ENCODE measurements at regions not wholly inside any gene's neighbourhood (a gene's known extent, or its start where the extent isn't known, plus 50 kb on each side); places are given as distances from the start of the nearest gene placed in this dataset.

DNA sequence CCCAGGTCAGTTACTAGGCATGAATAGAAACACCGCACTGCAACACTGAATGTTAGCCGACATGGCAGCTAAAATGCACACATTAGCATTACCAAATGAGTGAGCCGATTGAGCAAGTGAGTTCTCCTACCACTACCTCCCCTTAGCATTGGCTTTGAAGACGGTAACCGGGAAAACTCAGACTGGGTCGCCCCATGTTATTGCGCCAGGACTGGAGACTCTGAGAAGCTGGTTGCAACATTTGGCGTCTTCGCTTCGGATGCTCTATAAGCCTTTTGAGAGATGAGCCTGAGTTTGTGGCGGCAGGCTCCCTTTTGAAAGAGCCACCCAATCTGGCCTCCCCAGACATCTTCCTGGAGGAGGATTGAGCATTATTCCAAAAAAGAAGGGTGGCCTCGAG is 68.5 kb upstream of the POMP start:
- TF ChIP-seq POLR2A (IDR thresholded peaks at IDR 0.05; ENCODE audit: control extremely low read depth in 1 of 2, low read depth in 2 of 2, low read length in 2 of 2) (no peak), GABPA (IDR thresholded peaks at IDR 0.05; ENCODE audit: borderline replicate concordance, insufficient read depth, low read length) (no peak), SRF (IDR thresholded peaks at IDR 0.05; ENCODE audit: low read depth, low read length) (no peak), SP1 (IDR thresholded peaks at IDR 0.05; ENCODE audit: low read depth, low read length) (no peak), MAFK (IDR thresholded peaks at IDR 0.05; ENCODE audit: low read depth, low read length) (no peak), POLR2AphosphoS5 (IDR thresholded peaks at IDR 0.05; ENCODE audit: low read depth, low read length) (no peak), CEBPB (IDR thresholded peaks at IDR 0.05; ENCODE audit: low read depth, low read length) (no peak), JUND (IDR thresholded peaks at IDR 0.05; ENCODE audit: low read length) (no peak), RBBP5 (IDR thresholded peaks at IDR 0.05; ENCODE audit: borderline replicate concordance, low read depth, low read length) (no peak), KDM5A (IDR thresholded peaks at IDR 0.05; ENCODE audit: low read length) (no peak), CTCF (IDR thresholded peaks at IDR 0.05; ENCODE audit: control extremely low read depth in 1 of 3, insufficient read depth in 1 of 3, low read depth in 1 of 3, low read length in 3 of 3) (no peak)
